GM12891 (cell line): ENCODE measurements at regions not wholly inside any gene's neighbourhood (a gene's known extent, or its start where the extent isn't known, plus 50 kb on each side); places are given as distances from the start of the nearest gene placed in this dataset.

ENCODE experiments used
- POLR2A ChIP-seq: IDR thresholded peaks from 2 replicates; pipeline ENCODE4 v1.6.1; 2011; ENCODE audit warnings: low read depth, low read length, control low read depth
- POLR2AphosphoS5 ChIP-seq: IDR thresholded peaks from 2 replicates; pipeline ENCODE4 v1.6.1; 2011; ENCODE audit warnings: low read depth, low read length, control low read depth
- TAF1 ChIP-seq: IDR thresholded peaks from 2 replicates; pipeline ENCODE4 v1.6.1; 2011; ENCODE audit warnings: low read depth, low read length, control low read depth

DNA sequence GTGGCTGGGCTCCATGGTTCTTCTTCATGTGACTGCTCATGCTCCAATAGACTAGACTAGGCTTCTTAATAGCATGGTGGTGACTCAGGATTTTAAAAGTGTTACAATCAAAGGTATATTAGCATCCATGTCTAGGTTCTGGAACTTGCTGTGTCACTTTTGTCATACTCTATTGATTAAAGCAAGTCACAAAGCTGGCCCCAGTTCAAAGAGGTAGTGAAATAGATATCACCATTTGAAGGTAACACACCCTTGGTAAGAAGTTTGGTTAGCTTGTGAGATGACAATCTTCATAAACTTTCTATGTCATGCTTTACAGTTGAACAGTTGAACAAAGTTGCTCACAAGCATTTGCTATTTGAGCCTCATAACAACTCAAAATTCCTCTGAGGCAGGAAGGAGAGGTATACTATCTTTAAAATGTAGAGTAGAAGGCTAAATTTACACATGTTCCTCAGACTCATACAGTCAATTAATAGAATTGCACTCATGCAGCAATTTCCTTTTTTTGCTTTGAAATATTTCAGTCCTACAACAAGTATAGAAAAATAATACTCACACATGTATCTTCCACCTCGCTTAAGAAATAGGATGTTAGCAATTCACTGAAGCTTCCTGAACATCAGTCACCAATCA is 56.8 kb upstream of the TMEM252 start:
- TF ChIP-seq TAF1 (no peak), POLR2A (no peak), POLR2AphosphoS5 (no peak)
